AG04449 (cell line): ENCODE measurements at regions not wholly inside any gene's neighbourhood (a gene's known extent, or its start where the extent isn't known, plus 50 kb on each side); places are given as distances from the start of the nearest gene placed in this dataset.

ENCODE experiments used
- CTCF ChIA-PET: fragments of 350-600 bp; formaldehyde crosslinking; extraction: SDS; loops from one replicate; lab custom pipeline; 2021; ENCODE audit warnings: antibody characterized with exemption; lab: Yijun Ruan, JAX
- POLR2A ChIA-PET: fragments of 400-600, 350-600 bp; formaldehyde crosslinking; extraction: SDS; loops from one replicate; lab custom pipeline; 2020; ENCODE audit warnings: antibody characterized with exemption, inconsistent platforms; lab: Yijun Ruan, JAX
- DNase-seq: peaks from one replicate; pipeline ENCODE4 v3.0.0-alpha.2; 2010; ENCODE audit warnings: low read depth, low spot score
- H3K4me3 ChIP-seq: 2 replicates; pipeline ENCODE4 v1.5.1; 2011; ENCODE audit warnings: low read depth, mild to moderate bottlenecking, control low read depth, low read length
- TF ChIP-seq, protein P1 (sequence below): IDR thresholded peaks from one replicate; pipeline ENCODE4 v1.5.1; 2011; ENCODE audit warnings: mild to moderate bottlenecking, moderate library complexity, low read length, control low read depth, inconsistent platforms; ENCODE audit not compliant: insufficient read depth; ENCODE audit errors: missing control alignments

DNA sequence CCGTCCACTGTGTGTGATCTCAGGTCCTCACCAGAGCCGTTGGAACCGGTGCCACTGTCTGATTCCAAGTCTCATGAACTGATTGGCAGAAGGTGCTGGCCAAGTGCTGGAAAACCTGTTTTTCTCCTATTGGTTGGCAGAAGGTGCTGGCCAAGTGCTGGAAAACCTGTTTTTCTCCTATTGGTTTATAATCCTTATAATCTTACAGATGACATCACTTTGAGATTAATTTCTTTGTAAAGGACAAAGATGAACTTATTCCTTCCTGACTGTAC lies 1106.3 kb downstream of the BRD1 start:
- ChIA-PET POLR2A (no interaction called here), CTCF (no interaction called here)
- TF ChIP-seq, protein P1, sequence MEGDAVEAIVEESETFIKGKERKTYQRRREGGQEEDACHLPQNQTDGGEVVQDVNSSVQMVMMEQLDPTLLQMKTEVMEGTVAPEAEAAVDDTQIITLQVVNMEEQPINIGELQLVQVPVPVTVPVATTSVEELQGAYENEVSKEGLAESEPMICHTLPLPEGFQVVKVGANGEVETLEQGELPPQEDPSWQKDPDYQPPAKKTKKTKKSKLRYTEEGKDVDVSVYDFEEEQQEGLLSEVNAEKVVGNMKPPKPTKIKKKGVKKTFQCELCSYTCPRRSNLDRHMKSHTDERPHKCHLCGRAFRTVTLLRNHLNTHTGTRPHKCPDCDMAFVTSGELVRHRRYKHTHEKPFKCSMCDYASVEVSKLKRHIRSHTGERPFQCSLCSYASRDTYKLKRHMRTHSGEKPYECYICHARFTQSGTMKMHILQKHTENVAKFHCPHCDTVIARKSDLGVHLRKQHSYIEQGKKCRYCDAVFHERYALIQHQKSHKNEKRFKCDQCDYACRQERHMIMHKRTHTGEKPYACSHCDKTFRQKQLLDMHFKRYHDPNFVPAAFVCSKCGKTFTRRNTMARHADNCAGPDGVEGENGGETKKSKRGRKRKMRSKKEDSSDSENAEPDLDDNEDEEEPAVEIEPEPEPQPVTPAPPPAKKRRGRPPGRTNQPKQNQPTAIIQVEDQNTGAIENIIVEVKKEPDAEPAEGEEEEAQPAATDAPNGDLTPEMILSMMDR: no peak

DNA sequence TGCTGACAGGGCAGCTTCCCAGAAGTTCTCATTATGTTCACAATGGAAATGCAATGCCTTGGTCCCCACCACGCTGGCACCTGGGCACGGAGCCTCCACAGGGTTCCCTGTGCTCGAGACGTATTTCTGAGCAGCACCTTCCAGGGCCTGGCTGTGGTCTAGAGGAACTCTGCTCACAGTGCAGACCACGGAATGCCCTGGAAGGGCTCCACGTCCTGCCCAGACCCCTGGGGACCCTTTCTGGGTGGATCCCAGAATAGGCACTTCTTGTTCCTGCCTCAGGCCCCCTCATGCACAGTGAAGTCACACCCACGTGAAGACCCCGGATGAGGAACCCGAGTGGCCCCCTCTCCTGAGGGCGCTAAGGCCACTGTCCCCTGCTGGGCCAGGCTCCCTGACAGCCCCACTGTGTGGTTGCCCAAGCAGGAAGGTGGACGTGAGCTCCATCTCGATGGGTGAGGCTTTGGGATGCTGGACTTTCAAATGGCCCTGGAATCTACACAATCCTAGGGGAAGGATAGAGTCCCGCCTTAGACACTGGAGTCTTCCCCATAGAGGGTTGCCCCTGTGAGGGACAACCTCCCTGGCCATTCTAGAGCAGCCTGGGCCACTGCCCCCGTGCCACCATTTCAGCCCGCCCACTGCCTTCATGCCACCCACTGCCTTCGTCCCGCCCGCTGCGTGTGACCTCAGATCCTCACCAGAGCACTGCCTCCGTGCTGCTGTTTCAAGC lies 1106.8 kb downstream of the BRD1 start:
- ChIA-PET CTCF (no interaction called here), POLR2A (no interaction called here)
- no peak for DNase-seq
- no peak overlapping the region for H3K4me3 ChIP-seq
- TF ChIP-seq, protein P1: no peak

More for the DNA sequence above, 1106.3 kb downstream of the BRD1 start:
- no peak for DNase-seq
- no peak overlapping the region for H3K4me3 ChIP-seq

DNA sequence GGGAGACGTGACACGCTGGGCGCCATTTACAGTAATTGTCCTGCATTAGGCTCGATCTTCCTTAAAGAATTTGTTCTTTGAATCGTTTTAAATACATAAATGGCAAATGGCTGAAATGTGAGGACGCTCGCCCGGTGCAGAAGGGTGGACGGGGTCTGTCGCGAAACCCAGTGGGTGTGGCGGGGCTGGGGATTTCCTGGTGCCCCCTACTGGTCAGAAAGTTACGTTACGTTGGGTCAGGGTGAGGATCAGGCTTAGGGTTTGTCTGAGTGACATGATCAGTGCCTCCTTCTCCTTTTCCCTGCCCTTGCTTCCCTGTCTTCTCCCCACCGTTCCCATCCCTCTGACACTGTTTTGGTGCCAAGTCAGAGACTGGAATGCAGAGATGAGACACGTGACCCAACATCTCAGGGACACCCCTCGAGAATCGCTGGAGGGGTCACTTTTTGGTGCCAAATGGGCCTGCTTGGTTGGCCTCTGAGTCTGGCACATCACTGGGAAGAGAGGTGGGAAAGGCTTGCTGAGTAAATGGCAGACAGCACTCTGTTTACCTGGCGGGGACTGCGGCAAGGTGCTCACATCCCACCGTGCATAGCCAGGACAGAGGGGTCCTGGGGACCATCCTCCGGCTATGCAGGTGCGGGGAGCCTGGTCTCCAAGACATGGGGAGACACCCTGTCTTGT lies 1107.6 kb downstream of the BRD1 start:
- no peak for DNase-seq
- no peak overlapping the region for H3K4me3 ChIP-seq
- ChIA-PET POLR2A (no interaction called here), CTCF (no interaction called here)
- TF ChIP-seq, protein P1: no peak

DNA sequence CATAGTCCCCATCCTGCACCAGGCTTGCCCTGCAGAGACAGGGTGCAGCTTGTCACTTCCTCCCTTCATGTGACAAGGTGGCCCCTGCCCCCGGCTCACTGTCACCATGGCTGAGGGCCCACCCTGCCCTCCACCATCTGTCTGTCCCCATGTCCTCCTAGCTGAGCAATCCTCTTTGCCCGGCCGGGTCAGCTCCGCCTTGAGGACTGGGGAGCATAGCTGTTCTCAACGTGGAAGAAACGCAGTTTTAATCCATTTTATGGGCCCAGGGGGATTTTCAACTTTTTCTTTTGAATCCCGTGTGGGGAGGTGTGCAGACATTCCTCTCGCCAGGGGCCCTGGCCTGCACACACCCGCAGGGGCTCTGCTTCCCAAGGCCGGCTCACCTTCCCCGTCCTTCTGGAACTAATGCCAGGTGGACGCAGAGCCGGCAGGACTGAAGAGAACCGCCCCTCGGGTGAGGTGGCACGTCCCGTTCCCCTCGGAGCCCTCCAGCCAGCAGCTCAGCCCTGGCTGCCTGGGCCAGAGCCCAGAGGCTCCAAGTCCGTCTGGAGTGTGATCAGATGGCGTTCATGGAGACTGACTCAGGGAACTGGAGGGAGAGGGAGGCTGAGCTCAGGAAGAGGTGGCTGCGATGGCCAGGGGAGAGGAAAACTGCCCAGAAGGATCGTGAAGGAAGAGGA lies 1108.7 kb downstream of the BRD1 start:
- ChIA-PET POLR2A (no interaction called here), CTCF (no interaction called here)
- H3K4me3 ChIP-seq: no peak overlapping the region

DNA sequence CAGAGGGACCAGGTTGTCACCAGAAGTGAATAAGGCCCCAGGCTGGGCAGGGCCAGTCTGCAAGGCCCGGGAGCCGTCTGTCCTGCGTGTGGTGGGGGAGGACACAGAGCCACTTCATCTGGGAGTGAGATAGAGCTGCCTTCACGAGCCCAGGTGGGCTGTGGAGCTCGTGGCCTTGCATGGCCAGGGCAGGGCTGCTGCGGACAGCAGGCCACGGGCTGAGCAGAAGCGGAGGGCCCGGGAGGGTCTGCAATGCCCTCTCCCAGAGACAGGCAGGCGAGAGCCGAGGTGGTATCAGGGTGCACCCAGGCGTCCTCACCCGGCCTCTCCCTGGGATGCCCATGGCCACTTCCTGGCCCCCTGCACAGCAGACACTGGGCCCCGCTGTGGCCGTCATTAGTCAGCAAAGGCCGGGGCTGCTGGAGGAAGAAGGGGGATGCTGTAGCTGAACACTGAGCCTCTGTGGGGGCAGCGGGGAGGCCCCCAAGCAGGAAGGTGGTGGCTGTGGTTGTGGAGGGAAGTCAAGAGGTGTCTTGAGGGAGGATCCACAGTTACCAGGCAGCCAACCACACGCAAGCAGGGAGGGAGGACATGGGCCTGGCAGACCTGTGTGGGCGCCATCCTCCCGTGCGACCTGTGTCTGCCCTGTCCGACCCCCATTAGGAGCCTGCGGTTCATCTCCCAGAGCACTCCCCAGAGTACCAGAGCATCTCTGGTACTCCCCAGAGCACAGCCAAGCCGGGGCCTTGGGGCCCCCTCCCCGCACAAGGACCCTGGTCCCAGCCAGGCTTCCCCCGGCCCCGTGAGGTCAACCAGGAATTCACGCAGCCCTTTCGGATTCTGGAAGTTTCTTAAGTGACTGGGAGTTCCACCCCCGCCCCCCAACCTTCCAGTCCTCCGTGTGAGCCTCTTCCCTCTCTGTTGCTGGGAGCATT lies 1109.5 kb downstream of the BRD1 start:
- DNase-seq: no peak
- H3K4me3 ChIP-seq: no peak overlapping the region
- POLR2A ChIA-PET: interaction anchor here (0.7 kb wide), 1 partner anchor 11 kb away, joined by 4 read pairs; no protein-coding TSS in a partner anchor
- CTCF ChIA-PET: no interaction called here
- TF ChIP-seq, protein P1: no peak

More for the DNA sequence above, 1108.7 kb downstream of the BRD1 start:
- TF ChIP-seq, protein P1: no peak
- no peak for DNase-seq
